ENCODE measurements at regions not wholly inside any gene's neighbourhood (a gene's known extent, or its start where the extent isn't known, plus 50 kb on each side); places are given as distances from the start of the nearest gene placed in this dataset.

- 80% methylated on average over 9 of the region's 9 CpGs for WGBS
- no peak overlapping the region for H3K27ac ChIP-seq (ENCODE audit: low read depth in 1 of 2, low read length in 2 of 2)
- DNase-seq (ENCODE audit: low spot score): no peak
- no peaks in the 10 kb centered on the region for H3K4me1 ChIP-seq (ENCODE audit: control insufficient read depth in 4 of 4, insufficient read depth in 4 of 4, low read length in 3 of 4)
- H3K36me3 ChIP-seq (ENCODE audit: control insufficient read depth in 4 of 4, insufficient read depth in 3 of 4, low read depth in 1 of 4, low read length in 3 of 4): no peaks in the 10 kb centered on the region
- no peaks in the 10 kb centered on the region for H3K9me3 ChIP-seq (ENCODE audit: control insufficient read depth in 4 of 4, low read length in 3 of 4)
- H3K4me3 ChIP-seq (ENCODE audit: low read depth in 1 of 3, low read length in 3 of 3): no peak overlapping the region
- H3K27me3 ChIP-seq (ENCODE audit: control insufficient read depth in 4 of 4, insufficient read depth in 4 of 4, low read length in 3 of 4): peaks cover 0 to 5% (median 1%) of the 10 kb centered on the region in 4 donors
- no peak for TF ChIP-seq FOXA1 (IDR thresholded peaks at IDR 0.05)
- TF ChIP-seq, protein P1, sequence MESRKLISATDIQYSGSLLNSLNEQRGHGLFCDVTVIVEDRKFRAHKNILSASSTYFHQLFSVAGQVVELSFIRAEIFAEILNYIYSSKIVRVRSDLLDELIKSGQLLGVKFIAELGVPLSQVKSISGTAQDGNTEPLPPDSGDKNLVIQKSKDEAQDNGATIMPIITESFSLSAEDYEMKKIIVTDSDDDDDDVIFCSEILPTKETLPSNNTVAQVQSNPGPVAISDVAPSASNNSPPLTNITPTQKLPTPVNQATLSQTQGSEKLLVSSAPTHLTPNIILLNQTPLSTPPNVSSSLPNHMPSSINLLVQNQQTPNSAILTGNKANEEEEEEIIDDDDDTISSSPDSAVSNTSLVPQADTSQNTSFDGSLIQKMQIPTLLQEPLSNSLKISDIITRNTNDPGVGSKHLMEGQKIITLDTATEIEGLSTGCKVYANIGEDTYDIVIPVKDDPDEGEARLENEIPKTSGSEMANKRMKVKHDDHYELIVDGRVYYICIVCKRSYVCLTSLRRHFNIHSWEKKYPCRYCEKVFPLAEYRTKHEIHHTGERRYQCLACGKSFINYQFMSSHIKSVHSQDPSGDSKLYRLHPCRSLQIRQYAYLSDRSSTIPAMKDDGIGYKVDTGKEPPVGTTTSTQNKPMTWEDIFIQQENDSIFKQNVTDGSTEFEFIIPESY (IDR thresholded peaks at IDR 0.05): no peak
- TF ChIP-seq, protein P2, sequence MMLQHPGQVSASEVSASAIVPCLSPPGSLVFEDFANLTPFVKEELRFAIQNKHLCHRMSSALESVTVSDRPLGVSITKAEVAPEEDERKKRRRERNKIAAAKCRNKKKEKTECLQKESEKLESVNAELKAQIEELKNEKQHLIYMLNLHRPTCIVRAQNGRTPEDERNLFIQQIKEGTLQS (IDR thresholded peaks at IDR 0.05): no peak
- TF ChIP-seq RAD21 (IDR thresholded peaks at IDR 0.05): no peak
- TF ChIP-seq NR2F2 (IDR thresholded peaks at IDR 0.05): no peak
- TF ChIP-seq YY1 (IDR thresholded peaks at IDR 0.05): no peak
- TF ChIP-seq, protein P3, sequence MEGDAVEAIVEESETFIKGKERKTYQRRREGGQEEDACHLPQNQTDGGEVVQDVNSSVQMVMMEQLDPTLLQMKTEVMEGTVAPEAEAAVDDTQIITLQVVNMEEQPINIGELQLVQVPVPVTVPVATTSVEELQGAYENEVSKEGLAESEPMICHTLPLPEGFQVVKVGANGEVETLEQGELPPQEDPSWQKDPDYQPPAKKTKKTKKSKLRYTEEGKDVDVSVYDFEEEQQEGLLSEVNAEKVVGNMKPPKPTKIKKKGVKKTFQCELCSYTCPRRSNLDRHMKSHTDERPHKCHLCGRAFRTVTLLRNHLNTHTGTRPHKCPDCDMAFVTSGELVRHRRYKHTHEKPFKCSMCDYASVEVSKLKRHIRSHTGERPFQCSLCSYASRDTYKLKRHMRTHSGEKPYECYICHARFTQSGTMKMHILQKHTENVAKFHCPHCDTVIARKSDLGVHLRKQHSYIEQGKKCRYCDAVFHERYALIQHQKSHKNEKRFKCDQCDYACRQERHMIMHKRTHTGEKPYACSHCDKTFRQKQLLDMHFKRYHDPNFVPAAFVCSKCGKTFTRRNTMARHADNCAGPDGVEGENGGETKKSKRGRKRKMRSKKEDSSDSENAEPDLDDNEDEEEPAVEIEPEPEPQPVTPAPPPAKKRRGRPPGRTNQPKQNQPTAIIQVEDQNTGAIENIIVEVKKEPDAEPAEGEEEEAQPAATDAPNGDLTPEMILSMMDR (IDR thresholded peaks at IDR 0.05; ENCODE audit: low read depth, low read length, missing input control): no peak
- TF ChIP-seq REST (IDR thresholded peaks at IDR 0.05): no peak
- no peak for TF ChIP-seq HNF4A (conservative IDR thresholded peaks at IDR 0.05)
- no peak for TF ChIP-seq MAX (IDR thresholded peaks at IDR 0.05)
- no peak for TF ChIP-seq SP1 (IDR thresholded peaks at IDR 0.05)
- no peak for TF ChIP-seq FOXA2 (IDR thresholded peaks at IDR 0.05)
- no peak for TF ChIP-seq JUND (IDR thresholded peaks at IDR 0.05)
- H3K9ac ChIP-seq (ENCODE audit: low read depth in 1 of 2, low read length in 2 of 2): no peak overlapping the region
Observed at GRCh38 chr17:77679589-77679988, 278.9 kb upstream of the TNRC6C start.

DNA sequence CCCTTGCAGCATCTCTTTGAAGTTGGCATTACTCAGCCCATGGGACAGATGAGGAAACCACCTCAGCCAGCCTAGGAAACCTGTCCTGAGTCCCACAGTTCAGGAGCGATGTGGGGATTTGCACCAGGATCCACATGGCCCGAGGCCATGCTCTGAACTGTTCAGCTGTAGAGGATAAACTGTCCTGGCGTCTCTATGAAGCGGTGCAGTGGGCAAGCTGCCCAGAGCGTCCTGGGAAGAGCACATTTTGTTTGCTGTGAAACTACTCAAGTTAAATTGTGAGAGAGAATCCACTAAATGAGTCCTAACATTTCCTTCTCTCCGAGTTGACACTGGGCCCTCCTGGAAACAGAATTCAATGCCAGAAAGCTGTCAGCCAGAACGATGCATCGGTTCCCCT is 276.6 kb upstream of the TNRC6C start:
- WGBS: 69% methylated on average over 8 of the region's 8 CpGs
- DNase-seq (ENCODE audit: low spot score): no peak
- Histone ChIP-seq H3K4me3 (ENCODE audit: low read depth in 1 of 3, low read length in 3 of 3) (no peak overlapping the region), H3K27ac (ENCODE audit: low read depth in 1 of 2, low read length in 2 of 2) (no peak overlapping the region), H3K27me3 (ENCODE audit: control insufficient read depth in 4 of 4, insufficient read depth in 4 of 4, low read length in 3 of 4) (peaks cover 0 to 5% (median 1%) of the 10 kb centered on the region in 4 donors), H3K9ac (ENCODE audit: low read depth in 1 of 2, low read length in 2 of 2) (no peak overlapping the region), H3K4me1 (ENCODE audit: control insufficient read depth in 4 of 4, insufficient read depth in 4 of 4, low read length in 3 of 4) (no peaks in the 10 kb centered on the region), H3K9me3 (ENCODE audit: control insufficient read depth in 4 of 4, low read length in 3 of 4) (no peaks in the 10 kb centered on the region), H3K36me3 (ENCODE audit: control insufficient read depth in 4 of 4, insufficient read depth in 3 of 4, low read depth in 1 of 4, low read length in 3 of 4) (no peaks in the 10 kb centered on the region)
- TF ChIP-seq SP1 (IDR thresholded peaks at IDR 0.05) (no peak), REST (IDR thresholded peaks at IDR 0.05) (no peak), RXRA (IDR thresholded peaks at IDR 0.05) (no peak), EGR1 (IDR thresholded peaks at IDR 0.05; ENCODE audit: low read depth in 2 of 2) (no peak), MAX (IDR thresholded peaks at IDR 0.05) (no peak), NR2F2 (IDR thresholded peaks at IDR 0.05) (no peak), FOXA2 (IDR thresholded peaks at IDR 0.05) (no peak), RAD21 (IDR thresholded peaks at IDR 0.05) (no peak)
- TF ChIP-seq, protein P1 (IDR thresholded peaks at IDR 0.05): no peak
- TF ChIP-seq, protein P3 (IDR thresholded peaks at IDR 0.05; ENCODE audit: low read depth, low read length, missing input control): no peak

Measured in liver (tissue), 8 donors.